GM12891 (cell line): ENCODE measurements at regions not wholly inside any gene's neighbourhood (a gene's known extent, or its start where the extent isn't known, plus 50 kb on each side); places are given as distances from the start of the nearest gene placed in this dataset.
"Not testable (repeated sequence)": the region's sequence is repeated elsewhere in the genome, so short reads cannot be mapped to it uniquely, and the experiment has no call there.

Experiments
- DNase-seq: peaks from one replicate; pipeline ENCODE4 v3.0.0; 2011; ENCODE audit warnings: low spot score; ENCODE audit not compliant: insufficient read length
- FAIRE-seq: peaks from 2 replicates; lab custom pipeline; 2011; peaks lifted over from hg19 to GRCh38; lab: Jason Lieb, UNC
- PAX5 ChIP-seq: IDR thresholded peaks from 2 replicates; pipeline ENCODE4 v1.6.1; 2011; ENCODE audit warnings: low read length, moderate library complexity, mild to moderate bottlenecking; ENCODE audit not compliant: insufficient read depth, severe bottlenecking
- POLR2A ChIP-seq: IDR thresholded peaks from 2 replicates; pipeline ENCODE4 v1.6.1; 2011; ENCODE audit warnings: low read depth, low read length, control low read depth
- POLR2AphosphoS5 ChIP-seq: IDR thresholded peaks from 2 replicates; pipeline ENCODE4 v1.6.1; 2011; ENCODE audit warnings: low read depth, low read length, control low read depth
- POU2F2 ChIP-seq: IDR thresholded peaks from 2 replicates; pipeline ENCODE4 v1.6.1; 2011; ENCODE audit warnings: low read depth, mild to moderate bottlenecking, control low read depth, low read length, moderate library complexity
- SPI1 ChIP-seq: IDR thresholded peaks from 2 replicates; pipeline ENCODE4 v1.6.1; 2011; ENCODE audit warnings: low read depth, low read length, control low read depth
- TAF1 ChIP-seq: IDR thresholded peaks from 2 replicates; pipeline ENCODE4 v1.6.1; 2011; ENCODE audit warnings: low read depth, low read length, control low read depth

- no peak for FAIRE-seq
- no peak for DNase-seq
- no peak for TF ChIP-seq POU2F2
Measured at GRCh38 chr1:94362466-94363058, 55.6 kb upstream of the ABCD3 start.

GRCh38 chr1:94358630-94359599 lies 59.3 kb upstream of the ABCD3 start:
- DNase-seq (no peak), FAIRE-seq (no peak)
- TF ChIP-seq POLR2A (no peak), PAX5 (no peak), SPI1 (no peak), TAF1 (no peak), POLR2AphosphoS5 (no peak), POU2F2 (no peak)

DNA sequence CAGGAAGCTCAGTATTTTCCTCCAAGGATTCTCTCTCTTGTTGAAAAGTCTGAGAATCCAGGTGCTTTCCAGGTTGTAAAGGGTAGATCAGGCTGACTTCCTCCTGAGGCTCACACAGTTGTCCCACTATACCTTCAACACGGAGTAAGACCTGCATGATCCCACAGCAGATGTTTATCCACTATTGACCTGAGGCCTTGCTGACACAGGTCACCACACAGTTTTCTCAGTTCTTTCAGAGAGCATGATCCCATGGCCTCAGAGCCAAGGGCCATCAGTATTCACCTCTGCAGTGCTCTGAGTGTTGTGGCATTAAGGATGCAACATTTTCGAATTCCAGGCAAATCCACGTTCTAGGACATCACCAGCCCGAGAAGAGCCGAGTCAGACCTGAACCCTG lies 60.5 kb upstream of the ABCD3 start:
- TF ChIP-seq POLR2A (no peak), POLR2AphosphoS5 (no peak), TAF1 (no peak), SPI1 (no peak), PAX5 (no peak), POU2F2 (no peak)
- DNase-seq (no peak), FAIRE-seq (no peak)

- DNase-seq (no peak), FAIRE-seq (no peak)
- TF ChIP-seq PAX5 (no peak), TAF1 (no peak), POLR2AphosphoS5 (no peak), POLR2A (no peak), SPI1 (no peak), POU2F2 (no peak)
Measured at GRCh38 chr1:94355485-94355980, 62.7 kb upstream of the ABCD3 start.

DNA sequence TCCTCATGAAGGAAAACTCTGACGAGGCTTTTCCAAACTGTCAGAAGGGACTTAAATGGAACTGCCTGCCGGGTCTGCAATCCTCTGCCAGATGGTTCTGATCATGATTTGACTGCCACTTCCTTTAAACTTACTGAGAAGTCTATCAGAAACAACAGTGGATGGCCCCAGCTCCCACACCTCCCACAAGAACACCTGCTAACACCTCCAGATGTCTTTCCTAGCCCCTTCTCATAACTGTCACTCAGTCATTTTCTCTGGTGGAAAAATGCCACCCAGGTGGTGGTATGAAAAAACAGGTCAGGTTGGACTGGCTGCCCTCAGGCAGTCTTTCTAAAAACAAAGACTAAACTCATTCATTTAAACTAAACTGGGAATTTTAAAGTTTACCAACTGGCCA lies 66.7 kb upstream of the ABCD3 start:
- DNase-seq (no peak), FAIRE-seq (no peak)
- no peak for TF ChIP-seq SPI1
- no peak for TF ChIP-seq PAX5
- no peak for TF ChIP-seq POLR2A

DNA sequence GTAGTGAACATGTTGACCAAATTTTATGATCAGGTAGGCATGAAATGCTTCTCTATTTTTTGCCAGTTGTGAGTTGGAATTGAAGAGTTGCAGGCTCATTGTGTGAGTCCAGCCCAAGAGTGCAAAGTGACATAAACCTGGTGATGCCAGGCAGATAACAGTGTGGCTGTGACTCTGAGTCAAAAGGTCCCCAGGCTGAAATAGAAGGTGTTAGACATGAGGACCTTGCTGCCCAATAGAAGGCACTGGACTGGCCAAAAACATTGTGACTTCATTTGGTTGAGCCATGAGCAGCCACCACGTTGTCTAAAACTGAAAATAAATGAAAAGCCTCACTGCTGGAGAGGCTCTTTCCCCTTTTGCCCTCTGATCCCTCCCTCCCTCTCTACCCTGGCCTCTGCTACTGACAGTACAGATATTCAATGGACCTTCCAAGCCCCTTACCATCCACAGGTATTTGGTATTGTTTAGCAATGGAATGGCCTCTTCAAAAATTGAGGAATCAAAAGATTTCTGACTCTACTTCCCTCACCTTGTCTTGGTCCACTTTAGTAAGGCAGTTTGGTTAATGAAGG lies 67.8 kb upstream of the ABCD3 start:
- FAIRE-seq (no peak), DNase-seq (no peak)
- TF ChIP-seq POLR2AphosphoS5 (no peak), PAX5 (no peak)

DNA sequence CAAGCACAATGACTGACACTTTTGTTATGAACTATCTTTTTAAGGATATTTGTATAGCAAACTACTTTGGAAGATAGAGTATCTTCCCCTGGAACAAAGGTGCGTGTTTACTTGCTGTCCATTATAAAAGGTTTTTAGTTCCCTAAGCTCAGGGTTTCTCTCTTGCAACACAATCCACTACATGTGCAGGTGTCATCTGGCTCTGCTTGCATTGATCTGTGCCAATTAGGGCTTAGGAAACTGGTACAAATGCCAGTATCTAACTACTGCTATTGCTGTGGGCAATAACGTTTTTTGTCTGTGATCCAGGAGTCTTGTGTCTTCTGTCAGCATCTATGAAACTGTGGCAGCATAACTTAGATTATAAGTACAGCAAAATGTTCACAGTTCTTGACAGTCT lies 68.3 kb upstream of the ABCD3 start:
- DNase-seq (no peak), FAIRE-seq (no peak)
- TF ChIP-seq TAF1 (no peak), PAX5 (no peak), POU2F2 (no peak), SPI1 (no peak), POLR2AphosphoS5 (no peak), POLR2A (no peak)

GRCh38 chr1:94348386-94348785 lies 69.8 kb upstream of the ABCD3 start:
- FAIRE-seq, DNase-seq: not testable (repeated sequence)

- FAIRE-seq (no peak), DNase-seq (no peak)
- TF ChIP-seq SPI1, result no peak
- TF ChIP-seq POU2F2, result no peak
- no peak for TF ChIP-seq POLR2AphosphoS5
- no peak for TF ChIP-seq POLR2A
- no peak for TF ChIP-seq PAX5
- TF ChIP-seq TAF1, result no peak
Measured at GRCh38 chr1:94345148-94345721, 73.0 kb upstream of the ABCD3 start.

DNA sequence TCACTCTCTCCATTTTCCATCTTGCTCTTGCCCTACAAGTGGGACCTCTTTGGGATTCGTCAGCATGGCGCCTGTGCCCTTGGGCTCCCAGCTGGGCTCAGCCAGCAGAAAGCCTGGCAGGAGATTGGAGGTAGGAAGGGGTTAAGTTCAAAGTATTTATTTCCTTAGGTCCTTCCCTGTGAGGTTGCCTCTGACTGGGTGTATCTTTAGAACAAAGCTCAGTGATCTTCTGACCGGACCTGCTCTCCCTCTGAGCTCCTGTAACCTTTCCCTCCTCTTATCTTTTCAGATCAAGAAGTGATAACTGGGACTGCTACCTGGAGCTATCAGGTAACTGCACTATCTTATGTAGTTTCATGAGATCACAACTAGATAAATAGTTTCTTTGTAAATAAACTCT lies 75.8 kb upstream of the ABCD3 start:
- DNase-seq (no peak), FAIRE-seq (no peak)
- TF ChIP-seq POLR2A (no peak), TAF1 (no peak), SPI1 (no peak), POU2F2 (no peak), PAX5 (no peak), POLR2AphosphoS5 (no peak)
